ENCODE measurements at regions not wholly inside any gene's neighbourhood (a gene's known extent, or its start where the extent isn't known, plus 50 kb on each side); places are given as distances from the start of the nearest gene placed in this dataset.

DNA sequence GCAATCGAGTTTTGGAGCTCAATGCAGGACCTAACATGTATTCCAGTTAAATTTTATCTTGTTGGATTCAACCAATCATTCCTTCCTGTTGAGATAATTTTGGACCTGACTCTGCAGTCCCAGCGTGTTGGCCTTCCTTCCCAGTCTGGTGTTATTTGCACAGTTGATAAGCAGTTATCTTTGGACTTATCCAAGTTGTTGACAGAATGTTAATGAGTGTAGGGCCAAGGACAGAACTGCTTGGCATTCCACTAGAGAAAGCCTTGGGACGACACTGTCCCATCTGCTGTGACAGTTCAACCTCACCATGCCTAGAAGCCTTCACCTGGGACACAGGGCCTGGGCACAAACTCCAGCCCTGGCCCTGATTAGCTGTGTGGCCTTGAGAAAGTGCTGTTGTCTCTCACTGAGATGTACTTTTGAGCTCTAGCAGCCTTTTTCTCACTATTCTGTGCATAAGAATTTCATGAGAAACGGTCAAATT lies 104.1 kb upstream of the SLC25A33 start (continued):
- TF ChIP-seq ZNF335 (CRISPR knock-in tag; IDR thresholded peaks at IDR 0.05) (no peak), RARG (CRISPR knock-in tag; IDR thresholded peaks at IDR 0.05; ENCODE audit: low read depth) (no peak), ZNF7 (CRISPR knock-in tag; IDR thresholded peaks at IDR 0.05) (no peak), CENPT (CRISPR knock-in tag; IDR thresholded peaks at IDR 0.05; ENCODE audit: low read depth) (no peak), FOXK1 (CRISPR knock-in tag; IDR thresholded peaks at IDR 0.05; ENCODE audit: borderline replicate concordance, low read depth) (peak; percentile 63; the same call in 1 of the 2 replicates), ERF (CRISPR knock-in tag; IDR thresholded peaks at IDR 0.05) (peak; percentile 68), AGO1 (IDR thresholded peaks at IDR 0.05; ENCODE audit: low read depth, low read length, poor library complexity, severe bottlenecking) (no peak), ZNF761 (CRISPR knock-in tag; conservative IDR thresholded peaks at IDR 0.05) (no peak), JDP2 (CRISPR knock-in tag; IDR thresholded peaks at IDR 0.05; ENCODE audit: borderline replicate concordance) (no peak), NCOR1 (IDR thresholded peaks at IDR 0.05; ENCODE audit: borderline replicate concordance, low read length) (peak; percentile 80), HINFP (CRISPR knock-in tag; IDR thresholded peaks at IDR 0.05; ENCODE audit: low read depth) (no peak), MAZ (IDR thresholded peaks at IDR 0.05; ENCODE audit: borderline replicate concordance, low read depth, low read length) (no peak), MAZ (CRISPR knock-in tag; IDR thresholded peaks at IDR 0.05; ENCODE audit: low read depth) (no peak), FOXP1 (IDR thresholded peaks at IDR 0.05) (peak; percentile 45; the same call in 1 of the 2 replicates), FOXP1 (CRISPR knock-in tag; IDR thresholded peaks at IDR 0.05) (peak; percentile 95), HMGXB3 (CRISPR knock-in tag; IDR thresholded peaks at IDR 0.05; ENCODE audit: borderline replicate concordance) (peak; percentile 80; the same call in 1 of the 2 replicates), CREB1 (IDR thresholded peaks at IDR 0.05) (no peak), CREB1 (CRISPR knock-in tag; IDR thresholded peaks at IDR 0.05) (peak; percentile 81), SAFB2 (CRISPR knock-in tag; IDR thresholded peaks at IDR 0.05; ENCODE audit: borderline replicate concordance, low read depth) (no peak), ZNF609 (CRISPR knock-in tag; IDR thresholded peaks at IDR 0.05; ENCODE audit: borderline replicate concordance) (peak; percentile 96), ZNF431 (CRISPR knock-in tag; IDR thresholded peaks at IDR 0.05; ENCODE audit: borderline replicate concordance, low read depth) (no peak)
